Neural progenitor cell (in vitro differentiated cells): ENCODE measurements at regions not wholly inside any gene's neighbourhood (a gene's known extent, or its start where the extent isn't known, plus 50 kb on each side); places are given as distances from the start of the nearest gene placed in this dataset.

Experiments
- DNase-seq: peaks from one replicate; pipeline ENCODE4 v3.0.0-alpha.2; 2016; ENCODE audit warnings: low spot score
- H2AFZ ChIP-seq: fragments of 200-600 bp; sonication (generic); replicated peaks from 2 replicates; pipeline ENCODE4 v1.6.1; 2016; ENCODE audit warnings: antibody characterized with exemption
- H3F3A ChIP-seq: fragments of 200-600 bp; sonication (generic); 2 replicates; pipeline ENCODE4 v1.6.1; 2016; ENCODE audit warnings: antibody characterized with exemption, low read depth
- H3K27ac ChIP-seq: fragments of 200-600 bp; sonication (generic); 2 replicates; pipeline ENCODE4 v1.5.1; 2016; ENCODE audit warnings: mild to moderate bottlenecking
- H3K27me3 ChIP-seq: fragments of 200-600 bp; sonication (generic); 2 replicates; pipeline ENCODE4 v1.6.1; 2016; ENCODE audit warnings: mild to moderate bottlenecking, moderate library complexity
- H3K36me3 ChIP-seq: fragments of 200-600 bp; sonication (generic); 2 replicates; pipeline ENCODE4 v1.5.1; 2016
- H3K4me1 ChIP-seq: fragments of 200-600 bp; sonication (generic); 2 replicates; pipeline ENCODE4 v1.6.1; 2016; ENCODE audit warnings: mixed run types
- H3K4me2 ChIP-seq: fragments of 200-600 bp; sonication (generic); 2 replicates; pipeline ENCODE4 v1.6.1; 2016
- H3K4me3 ChIP-seq: fragments of 200-600 bp; sonication (generic); 2 replicates; pipeline ENCODE4 v1.5.1; 2016
- H3K79me2 ChIP-seq: fragments of 200-600 bp; sonication (generic); 2 replicates; pipeline ENCODE4 v1.6.1; 2016; ENCODE audit warnings: low read depth
- H3K9ac ChIP-seq: fragments of 200-600 bp; sonication (generic); 2 replicates; pipeline ENCODE4 v1.6.1; 2016
- H3K9me3 ChIP-seq: fragments of 200-600 bp; sonication (generic); 2 replicates; pipeline ENCODE4 v1.5.1; 2016; ENCODE audit warnings: low read depth
- H4K20me1 ChIP-seq: fragments of 200-600 bp; sonication (generic); 2 replicates; pipeline ENCODE4 v1.6.1; 2016; ENCODE audit warnings: low read depth
- H3K27ac Mint-ChIP-seq: 3 replicates; pipeline ENCODE4 v1.8.0; 2021; ENCODE audit warnings: mixed read lengths
- H3K27me3 Mint-ChIP-seq: 2 replicates; pipeline ENCODE4 v1.8.0; 2022; ENCODE audit warnings: low read depth, mild to moderate bottlenecking, inconsistent platforms, moderate library complexity, mixed read lengths; ENCODE audit not compliant: insufficient read depth
- H3K36me3 Mint-ChIP-seq: 3 replicates; pipeline ENCODE4 v1.8.0; 2021; ENCODE audit warnings: mixed read lengths
- H3K4me1 Mint-ChIP-seq: 3 replicates; pipeline ENCODE4 v1.8.0; 2021; ENCODE audit warnings: mixed read lengths
- H3K4me3 Mint-ChIP-seq: 3 replicates; pipeline ENCODE4 v1.8.0; 2021; ENCODE audit warnings: mild to moderate bottlenecking, moderate library complexity, mixed read lengths
- H3K9me3 Mint-ChIP-seq: 3 replicates; pipeline ENCODE4 v1.8.0; 2020; ENCODE audit warnings: mixed read lengths
- CTCF ChIP-seq: fragments of 200-600 bp; sonication (generic); IDR thresholded peaks from 2 replicates; pipeline ENCODE4 v1.5.1; 2017; ENCODE audit warnings: antibody characterized with exemption, mild to moderate bottlenecking
- EZH2 ChIP-seq: fragments of 200-600 bp; sonication (generic); IDR thresholded peaks from 2 replicates; pipeline ENCODE4 v1.6.1; 2017; ENCODE audit warnings: antibody characterized with exemption, mild to moderate bottlenecking, moderate library complexity
- EZH2phosphoT487 ChIP-seq: fragments of 200-600 bp; sonication (generic); IDR thresholded peaks from 2 replicates; pipeline ENCODE4 v1.6.1; 2017; ENCODE audit warnings: antibody characterized with exemption

DNA sequence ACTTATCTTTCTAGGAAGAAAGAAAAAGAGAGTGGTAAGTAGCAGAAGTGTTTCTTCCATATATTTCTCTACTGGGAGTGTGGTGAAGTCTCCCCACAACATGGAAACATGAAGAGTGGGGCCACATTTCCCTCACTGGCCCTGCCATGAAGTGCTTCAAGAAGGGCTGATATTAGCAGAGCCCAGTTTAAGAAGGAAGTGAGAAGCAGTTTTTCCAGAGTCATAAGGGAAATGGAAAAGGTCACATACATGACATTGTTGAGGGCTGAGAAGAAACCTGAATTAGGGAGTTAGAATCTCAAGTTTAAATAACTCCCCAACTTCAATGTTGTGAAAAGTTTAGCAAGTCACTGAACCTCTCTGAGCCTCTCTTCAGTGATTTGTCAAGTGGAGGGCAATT is 171.9 kb upstream of the RBPJ start:
- no peak for TF ChIP-seq EZH2phosphoT487
- Histone ChIP-seq H3K4me2 (no peak overlapping the region), H3K27ac (no peak overlapping the region), H3K36me3 (no peaks in the 10 kb centered on the region), H3K4me3 (no peak overlapping the region), H2AFZ (no peak overlapping the region), H3K79me2 (no peaks in the 10 kb centered on the region), H3K27me3 (no peaks in the 10 kb centered on the region), H3K4me1 (no peaks in the 10 kb centered on the region), H4K20me1 (no peaks in the 10 kb centered on the region), H3K9me3 (no peaks in the 10 kb centered on the region), H3F3A (no peaks in the 10 kb centered on the region), H3K9ac (no peak overlapping the region)
- Mint-ChIP-seq H3K27ac (no peak overlapping the region), H3K9me3 (no peaks in the 10 kb centered on the region), H3K36me3 (no peaks in the 10 kb centered on the region), H3K27me3 (peaks cover 2% of the 10 kb centered on the region), H3K4me3 (no peak overlapping the region), H3K4me1 (peaks cover 5% of the 10 kb centered on the region)
- no peak for DNase-seq

DNA sequence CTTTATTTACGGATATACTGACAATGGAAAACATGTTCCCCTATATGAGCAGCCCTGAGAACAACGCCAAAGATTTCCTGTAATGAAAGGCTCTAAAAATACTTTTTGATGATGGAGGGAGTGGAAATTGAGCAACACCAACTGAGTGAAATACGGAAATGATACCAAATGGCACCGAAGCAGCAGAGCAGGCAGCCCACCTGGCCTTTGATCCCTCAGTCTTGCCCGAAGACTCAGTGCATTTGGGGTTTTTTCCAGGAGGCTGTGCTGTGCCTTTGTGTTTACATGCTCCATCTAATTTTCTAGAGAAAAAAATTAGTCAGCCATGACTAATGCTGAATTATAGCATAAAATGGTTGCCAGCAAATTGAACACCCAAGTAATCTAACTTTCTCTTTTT is 169.9 kb upstream of the RBPJ start:
- Histone ChIP-seq H3K9me3 (no peaks in the 10 kb centered on the region), H4K20me1 (no peaks in the 10 kb centered on the region), H3K36me3 (no peaks in the 10 kb centered on the region), H3K4me1 (no peaks in the 10 kb centered on the region), H3K4me3 (no peak overlapping the region), H2AFZ (no peak overlapping the region), H3K9ac (no peak overlapping the region), H3K27me3 (no peaks in the 10 kb centered on the region), H3K4me2 (no peak overlapping the region), H3F3A (no peaks in the 10 kb centered on the region), H3K79me2 (no peaks in the 10 kb centered on the region), H3K27ac (no peak overlapping the region)
- DNase-seq, result no peak
- Mint-ChIP-seq H3K9me3 (no peaks in the 10 kb centered on the region), H3K4me3 (no peak overlapping the region), H3K4me1 (peaks cover 2% of the 10 kb centered on the region), H3K36me3 (no peaks in the 10 kb centered on the region), H3K27me3 (peaks cover 2% of the 10 kb centered on the region), H3K27ac (no peak overlapping the region)
- TF ChIP-seq EZH2phosphoT487, result no peak
- TF ChIP-seq CTCF, result no peak
- TF ChIP-seq EZH2, result no peak

DNA sequence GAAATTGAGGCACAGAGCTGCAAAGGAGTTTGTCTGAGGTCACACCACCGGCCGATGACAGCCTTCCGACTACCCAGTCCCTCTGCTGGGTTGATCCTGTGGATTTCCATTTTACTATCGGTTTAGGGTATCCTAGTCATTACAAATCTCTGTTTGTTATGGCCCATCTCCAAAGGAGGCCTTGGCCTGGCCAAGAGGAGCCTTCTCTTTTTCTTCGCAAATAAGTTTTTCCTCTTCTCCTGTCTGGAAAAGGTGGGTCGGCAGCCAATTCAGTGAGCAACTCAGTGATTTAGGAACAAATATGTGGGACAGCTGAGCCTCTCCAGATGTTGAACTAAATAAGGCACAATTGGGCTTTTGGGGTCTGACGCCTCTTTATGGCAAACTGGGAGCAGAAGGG is 169.2 kb upstream of the RBPJ start:
- H4K20me1 ChIP-seq, result no peaks in the 10 kb centered on the region
- H3K9me3 Mint-ChIP-seq, result no peaks in the 10 kb centered on the region
- no peak for DNase-seq
- H3K27me3 Mint-ChIP-seq, result peaks cover 2% of the 10 kb centered on the region
- H3K4me2 ChIP-seq, result no peak overlapping the region
- H3K27ac ChIP-seq, result no peak overlapping the region
- no peak overlapping the region for H3K4me3 ChIP-seq
- no peaks in the 10 kb centered on the region for H3F3A ChIP-seq
- no peak overlapping the region for H3K4me3 Mint-ChIP-seq
- H3K4me1 ChIP-seq, result no peaks in the 10 kb centered on the region
- H2AFZ ChIP-seq, result no peak overlapping the region
- no peaks in the 10 kb centered on the region for H3K27me3 ChIP-seq
- no peak for TF ChIP-seq EZH2
- TF ChIP-seq EZH2phosphoT487, result no peak
- TF ChIP-seq CTCF, result no peak
- no peaks in the 10 kb centered on the region for H3K36me3 ChIP-seq
- no peaks in the 10 kb centered on the region for H3K79me2 ChIP-seq
- no peak overlapping the region for H3K27ac Mint-ChIP-seq
- no peaks in the 10 kb centered on the region for H3K36me3 Mint-ChIP-seq
- no peaks in the 10 kb centered on the region for H3K9me3 ChIP-seq
- peaks cover 2% of the 10 kb centered on the region for H3K4me1 Mint-ChIP-seq
- H3K9ac ChIP-seq, result no peak overlapping the region

DNA sequence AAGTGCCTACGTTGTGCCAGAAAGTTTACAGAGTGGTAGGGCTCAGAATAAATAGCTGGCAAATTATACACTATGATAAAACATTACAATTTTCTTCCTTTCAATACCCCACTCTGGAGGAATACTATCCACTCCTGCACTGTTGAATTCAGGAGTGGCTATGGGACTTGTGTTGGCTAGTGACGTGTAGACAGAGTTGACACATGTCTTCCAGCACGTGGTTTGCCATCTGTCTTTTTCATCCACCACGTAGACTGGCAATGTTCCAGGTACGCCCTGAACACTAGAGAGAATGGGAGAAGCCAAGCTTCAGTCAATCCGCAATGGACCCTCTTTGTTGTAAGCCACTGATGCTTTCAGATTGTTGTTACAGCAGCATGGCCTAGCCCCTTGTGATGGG is 168.8 kb upstream of the RBPJ start:
- Histone ChIP-seq H3K27ac (no peak overlapping the region), H3K79me2 (no peaks in the 10 kb centered on the region), H3K4me1 (no peaks in the 10 kb centered on the region), H3K4me2 (no peak overlapping the region), H3F3A (no peaks in the 10 kb centered on the region), H3K9me3 (no peaks in the 10 kb centered on the region), H4K20me1 (no peaks in the 10 kb centered on the region), H3K27me3 (no peaks in the 10 kb centered on the region), H3K4me3 (no peak overlapping the region), H2AFZ (no peak overlapping the region), H3K36me3 (no peaks in the 10 kb centered on the region), H3K9ac (no peak overlapping the region)
- Mint-ChIP-seq H3K9me3 (no peaks in the 10 kb centered on the region), H3K27ac (no peak overlapping the region), H3K4me1 (peaks cover 2% of the 10 kb centered on the region), H3K27me3 (peaks cover 2% of the 10 kb centered on the region), H3K4me3 (no peak overlapping the region), H3K36me3 (no peaks in the 10 kb centered on the region)
- DNase-seq, result no peak
- no peak for TF ChIP-seq EZH2
- TF ChIP-seq EZH2phosphoT487, result no peak
- TF ChIP-seq CTCF, result no peak
